Keratinocyte (primary cell): ENCODE measurements at regions not wholly inside any gene's neighbourhood (a gene's known extent, or its start where the extent isn't known, plus 50 kb on each side); places are given as distances from the start of the nearest gene placed in this dataset.

Source experiments
- CTCF ChIP-seq, 3 experiments: IDR thresholded peaks in 1 of 3; conservative IDR thresholded peaks in 1 of 3; optimal IDR thresholded peaks in 1 of 3; 2 replicates in 2 of 3; 3 replicates in 1 of 3; pipeline versions ENCODE3 to v1.5.1; 2011; ENCODE audit warnings: low read length in 3 of 3, mild to moderate bottlenecking in 3 of 3, moderate library complexity in 2 of 3, control low read depth in 1 of 3, inconsistent platforms in 1 of 3; ENCODE audit not compliant: insufficient read depth in 2 of 3; ENCODE audit errors: extremely low read depth in 1 of 3
- EZH2 ChIP-seq: IDR thresholded peaks from one replicate; pipeline ENCODE4 v1.6.1; 2012; ENCODE audit warnings: inconsistent platforms, mild to moderate bottlenecking, low read length, moderate library complexity

GRCh38 chr13:38141792-38142191 is 207.9 kb upstream of the UFM1 start:
- TF ChIP-seq CTCF (optimal IDR thresholded peaks at IDR 0.05 in 1 of 3, IDR thresholded peaks at IDR 0.05 in 1 of 3, conservative IDR thresholded peaks at IDR 0.05 in 1 of 3; ENCODE audit: extremely low read depth in 1 of 3, insufficient read depth in 2 of 3, low read length in 3 of 3) (no peak), EZH2 (no peak)
